ENCODE measurements at regions not wholly inside any gene's neighbourhood (a gene's known extent, or its start where the extent isn't known, plus 50 kb on each side); places are given as distances from the start of the nearest gene placed in this dataset.
"Not testable (repeated sequence)": the region's sequence is repeated elsewhere in the genome, so short reads cannot be mapped to it uniquely, and the experiment has no call there.

GRCh38 chr15:53116169-53116568 is 326.0 kb upstream of the ONECUT1 start:
- no peak for DNase-seq

GRCh38 chr15:53115563-53115962 is 325.4 kb upstream of the ONECUT1 start:
- DNase-seq = no peak

GRCh38 chr15:53114960-53115359 is 324.8 kb upstream of the ONECUT1 start:
- DNase-seq = no peak

- DNase-seq = no peak
Measured at GRCh38 chr15:53110999-53111398, 320.9 kb upstream of the ONECUT1 start.

- no peak for DNase-seq
Measured at GRCh38 chr15:53108319-53108718, 318.2 kb upstream of the ONECUT1 start.

- DNase-seq = no peak
Measured at GRCh38 chr15:53107855-53108254, 317.7 kb upstream of the ONECUT1 start.

GRCh38 chr15:53106505-53107286 is 316.6 kb upstream of the ONECUT1 start:
- no peak for DNase-seq

- DNase-seq = no peak
Measured at GRCh38 chr15:53102483-53102882, 312.3 kb upstream of the ONECUT1 start.

GRCh38 chr15:53080484-53080883 is 290.3 kb upstream of the ONECUT1 start:
- no peak for DNase-seq

GRCh38 chr15:53074221-53074620 is 284.1 kb upstream of the ONECUT1 start:
- no peak for DNase-seq

GRCh38 chr15:53072077-53072476 is 281.9 kb upstream of the ONECUT1 start:
- DNase-seq = no peak

GRCh38 chr15:53068636-53069035 is 278.5 kb upstream of the ONECUT1 start:
- DNase-seq = no peak

- no peak for DNase-seq
Measured at GRCh38 chr15:53059273-53060043, 269.3 kb upstream of the ONECUT1 start.

- DNase-seq = no peak
Measured at GRCh38 chr15:53046153-53046790, 256.1 kb upstream of the ONECUT1 start.

- no peak for DNase-seq
Measured at GRCh38 chr15:53038655-53038941, 248.5 kb upstream of the ONECUT1 start.

GRCh38 chr15:53037904-53038654 is 247.9 kb upstream of the ONECUT1 start:
- DNase-seq = no peak

- DNase-seq = no peak
Measured at GRCh38 chr15:53036641-53037040, 246.5 kb upstream of the ONECUT1 start.

GRCh38 chr15:53034767-53035245 is 244.7 kb upstream of the ONECUT1 start:
- DNase-seq = no peak

- DNase-seq = no peak
Measured at GRCh38 chr15:53033709-53034108, 243.6 kb upstream of the ONECUT1 start.

GRCh38 chr15:53031469-53031868 is 241.3 kb upstream of the ONECUT1 start:
- no peak for DNase-seq

GRCh38 chr15:53022788-53023187 is 232.7 kb upstream of the ONECUT1 start:
- no peak for DNase-seq

GRCh38 chr15:53013329-53013728 is 223.2 kb upstream of the ONECUT1 start:
- no peak for DNase-seq

- not testable (repeated sequence) for DNase-seq
Measured at GRCh38 chr15:53011779-53012178, 221.6 kb upstream of the ONECUT1 start.
